LHCN-M2 (cell line): ENCODE measurements at regions not wholly inside any gene's neighbourhood (a gene's known extent, or its start where the extent isn't known, plus 50 kb on each side); places are given as distances from the start of the nearest gene placed in this dataset.
A peak's percentile ranks its signal among the peaks of the same experiment; 100 is the strongest.
"Not testable (repeated sequence)": the region's sequence is repeated elsewhere in the genome, so short reads cannot be mapped to it uniquely, and the experiment has no call there.

Source experiments
- DNase-seq: peaks from one replicate; pipeline ENCODE4 v3.0.0-alpha.2; 2012; ENCODE audit warnings: low read depth

DNA sequence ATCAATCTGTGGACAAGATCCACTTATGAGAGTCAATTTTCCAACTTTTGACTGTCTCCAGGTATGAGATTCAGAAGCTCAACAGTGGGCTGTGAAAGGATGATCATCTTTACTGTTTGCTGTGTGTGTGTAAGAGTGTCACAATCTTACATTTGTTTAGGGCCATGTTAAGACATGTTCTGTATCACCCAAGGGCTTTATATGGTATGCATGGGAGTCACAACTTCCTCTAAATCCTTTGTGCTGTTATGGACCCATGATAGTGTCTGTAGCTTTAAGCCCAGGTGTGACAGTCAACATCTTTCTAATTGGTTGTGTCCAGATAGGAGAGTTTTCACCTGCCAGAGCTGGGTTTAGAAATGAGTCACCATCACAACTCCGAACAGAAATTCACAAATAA lies 70.2 kb downstream of the ZNF726 start:
- not testable (repeated sequence) for DNase-seq

- no peak for DNase-seq
These were observed 71.9 kb downstream of the ZNF726 start for GRCh38 chr19:23986623-23987022.

DNA sequence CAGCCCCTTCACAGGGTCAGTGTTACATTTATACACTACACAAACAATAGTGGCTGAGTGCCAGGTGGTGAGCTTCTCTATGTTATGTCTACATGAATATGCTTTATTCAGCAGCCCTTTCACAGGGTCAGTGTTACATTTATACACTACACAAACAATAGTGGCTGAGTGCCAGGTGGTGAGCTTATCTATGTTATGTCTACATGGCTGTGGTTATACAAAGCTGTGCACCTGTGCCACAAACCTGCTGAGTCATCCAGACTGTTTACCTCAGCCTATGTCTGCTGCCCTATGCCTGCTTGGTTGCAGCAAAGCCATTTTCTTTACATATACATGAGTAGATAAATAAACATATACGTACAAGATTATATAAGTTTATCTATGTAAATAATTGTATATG lies 76.5 kb downstream of the ZNF726 start:
- peak; percentile 26 for DNase-seq

DNA sequence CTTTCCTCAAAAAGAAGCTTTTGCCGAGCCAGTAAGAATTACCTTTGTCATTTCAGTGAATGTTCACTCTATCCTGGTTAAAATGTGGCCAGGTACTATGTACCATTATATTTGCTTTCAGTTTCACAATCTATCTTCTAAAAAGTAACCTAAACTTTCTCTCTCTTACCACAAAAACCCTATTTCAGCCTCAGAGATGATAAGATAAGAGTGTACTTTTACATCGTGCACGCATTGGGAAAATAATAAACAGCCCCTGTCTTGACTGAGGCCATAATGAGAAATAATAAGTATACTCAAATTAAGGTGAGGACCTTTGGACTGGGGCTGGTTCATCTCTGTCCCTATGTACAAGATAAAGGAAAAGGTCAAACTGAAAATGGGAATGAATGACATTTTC lies 77.7 kb downstream of the ZNF726 start:
- no peak for DNase-seq

- DNase-seq = no peak
These were observed 78.8 kb downstream of the ZNF726 start for GRCh38 chr19:23993440-23993839.

DNA sequence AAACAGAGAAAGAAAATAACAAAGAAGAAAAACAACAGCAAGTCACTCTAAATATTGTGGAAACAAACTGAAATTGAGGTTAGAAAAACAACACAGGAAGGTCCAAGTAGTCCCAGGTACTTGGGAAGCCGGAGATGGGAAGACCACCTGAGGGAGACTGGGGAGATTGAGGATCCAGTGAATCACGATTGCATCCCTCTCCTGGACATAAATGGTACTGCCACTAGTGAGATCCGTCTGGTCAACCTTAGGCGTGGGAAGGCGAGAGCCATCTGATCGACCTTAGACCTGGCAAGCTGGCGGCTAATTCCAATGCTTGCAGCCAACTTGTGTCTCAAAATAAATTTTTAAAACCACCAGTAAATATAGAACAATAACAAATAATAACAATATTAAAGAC lies 81.9 kb downstream of the ZNF726 start:
- DNase-seq = peak; percentile 1

DNA sequence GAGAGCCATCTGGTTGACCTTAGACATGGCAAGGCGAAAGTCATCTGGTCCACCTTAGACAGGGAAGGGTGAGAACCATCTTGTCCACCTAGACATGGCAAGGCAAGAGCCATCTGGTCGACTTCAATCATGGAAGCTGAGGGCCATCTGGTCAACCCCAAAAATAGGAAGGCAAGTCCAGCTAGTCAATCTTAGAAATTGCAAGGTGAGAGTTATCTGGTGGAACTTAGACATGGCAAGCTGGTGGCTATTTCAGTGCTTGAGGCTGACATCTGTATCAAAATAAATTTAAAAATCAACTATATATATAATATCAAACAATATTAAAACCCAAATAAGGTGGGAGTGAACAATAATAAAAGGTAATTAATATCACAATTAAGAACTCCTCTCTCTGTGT lies 83.9 kb downstream of the ZNF726 start:
- DNase-seq = no peak

DNA sequence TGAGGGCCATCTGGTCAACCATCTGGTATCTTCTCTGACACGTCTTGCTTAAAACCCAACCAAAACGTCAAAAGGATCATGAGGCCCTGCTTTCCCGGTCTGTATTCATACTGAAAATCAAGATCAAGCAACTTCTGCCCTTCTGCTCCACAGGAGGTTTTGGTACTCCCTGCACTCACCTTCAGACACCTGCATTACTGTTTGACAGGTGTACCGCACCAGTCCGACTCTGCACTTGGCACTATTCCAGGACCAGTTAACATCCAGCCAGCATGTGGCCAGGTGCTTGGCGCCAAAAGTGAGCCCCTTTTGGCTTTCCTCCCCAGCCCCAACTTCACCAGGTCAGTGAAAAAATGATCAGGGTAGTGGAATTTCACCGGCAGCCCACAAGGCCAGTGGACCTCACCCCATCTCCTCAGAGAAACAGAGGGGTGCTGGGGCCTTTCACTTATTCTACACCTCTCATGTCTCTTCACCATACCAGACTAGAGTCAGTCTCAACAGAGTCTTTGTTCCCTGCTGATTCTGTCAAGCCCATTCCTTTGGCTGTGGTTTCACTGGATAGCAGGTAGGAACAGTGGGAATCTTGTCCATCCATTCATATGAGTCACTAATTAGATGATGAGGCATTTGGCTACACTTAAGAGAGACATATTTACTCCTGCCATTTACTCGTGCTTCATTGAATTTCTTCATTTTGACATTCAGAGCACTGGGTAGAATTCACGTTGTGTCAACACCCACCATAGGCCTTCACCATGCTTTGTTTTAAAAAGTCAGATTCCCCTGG lies 85.3 kb downstream of the ZNF726 start:
- no peak for DNase-seq

GRCh38 chr19:24000656-24001055 lies 86.0 kb downstream of the ZNF726 start:
- no peak for DNase-seq

GRCh38 chr19:24002256-24002945 lies 84.6 kb upstream of the ZNF254 start:
- no peak for DNase-seq

GRCh38 chr19:24003537-24003936 lies 83.5 kb upstream of the ZNF254 start:
- no peak for DNase-seq

GRCh38 chr19:24004166-24004565 lies 82.8 kb upstream of the ZNF254 start:
- no peak for DNase-seq

- no peak for DNase-seq
These were observed 56.9 kb upstream of the ZNF254 start for GRCh38 chr19:24029941-24030636.

GRCh38 chr19:24032651-24033050 lies 54.3 kb upstream of the ZNF254 start:
- DNase-seq = no peak

DNA sequence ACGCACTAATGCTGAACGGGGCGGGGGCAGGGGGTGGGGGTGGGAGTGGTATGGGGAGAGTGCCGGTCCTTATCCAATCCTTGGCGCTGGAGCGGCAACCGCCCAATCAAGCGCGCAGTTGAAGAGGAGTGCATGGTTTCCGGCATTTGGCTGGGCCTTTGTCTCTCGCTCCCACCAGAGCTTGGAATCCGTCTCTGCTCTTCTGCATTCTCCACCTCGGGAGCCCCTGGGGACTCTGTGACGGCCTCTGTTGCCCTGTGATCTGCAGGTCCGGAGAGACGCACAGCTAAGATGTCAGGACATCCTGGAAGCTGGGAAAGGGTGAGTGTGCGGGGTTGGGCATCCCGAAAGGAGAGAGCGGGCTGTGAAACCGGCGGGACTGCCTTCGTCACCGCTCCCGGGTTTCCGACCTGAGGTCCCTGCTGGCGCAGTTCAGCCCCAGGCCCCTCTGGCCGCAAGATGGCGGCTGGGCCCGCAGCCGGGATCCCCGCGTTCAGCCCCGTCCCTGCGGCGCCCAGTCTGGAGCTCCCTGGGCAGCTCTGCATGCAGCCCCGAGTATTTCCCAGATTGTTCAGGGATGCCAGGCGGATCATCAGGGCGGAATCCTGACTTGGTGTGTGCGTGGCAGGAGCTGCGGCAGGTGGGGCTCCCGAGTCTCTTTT lies 53.6 kb upstream of the ZNF254 start:
- peak; percentile 94 for DNase-seq

GRCh38 chr19:24033963-24034342 lies 53.0 kb upstream of the ZNF254 start:
- DNase-seq = peak; percentile 71

GRCh38 chr19:24035261-24035880 lies 51.6 kb upstream of the ZNF254 start:
- not testable (repeated sequence) for DNase-seq
